Hematopoietic multipotent progenitor cell treated with erythropoietin and hydrocortisone succinate and interleukin-3 and kit ligand, for 15 days (in vitro differentiated cells): ENCODE measurements at regions not wholly inside any gene's neighbourhood (a gene's known extent, or its start where the extent isn't known, plus 50 kb on each side); places are given as distances from the start of the nearest gene placed in this dataset.

Source experiments
- DNase-seq: peaks from one replicate; pipeline ENCODE4 v3.0.0-alpha.2; 2015; ENCODE audit warnings: low spot score

DNA sequence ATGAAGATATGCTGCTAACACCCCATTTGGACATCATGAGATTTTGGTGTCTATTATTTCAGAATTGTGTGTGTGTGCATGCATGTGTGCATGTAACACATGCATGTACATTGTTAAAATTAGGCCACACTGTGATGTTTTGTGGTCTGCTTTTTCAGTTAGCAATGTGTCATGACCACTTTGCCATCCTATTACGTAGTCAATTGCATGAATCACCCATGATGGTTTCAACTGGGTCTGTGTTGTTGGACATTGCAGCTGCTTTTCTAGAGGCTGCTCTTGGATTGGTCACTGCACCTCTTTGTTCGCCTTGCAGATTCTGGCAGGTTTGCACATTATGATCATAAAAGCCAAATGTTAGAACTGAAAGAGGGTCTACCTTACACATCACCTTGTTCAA is 101.0 kb upstream of the THBS1 start:
- no peak for DNase-seq

DNA sequence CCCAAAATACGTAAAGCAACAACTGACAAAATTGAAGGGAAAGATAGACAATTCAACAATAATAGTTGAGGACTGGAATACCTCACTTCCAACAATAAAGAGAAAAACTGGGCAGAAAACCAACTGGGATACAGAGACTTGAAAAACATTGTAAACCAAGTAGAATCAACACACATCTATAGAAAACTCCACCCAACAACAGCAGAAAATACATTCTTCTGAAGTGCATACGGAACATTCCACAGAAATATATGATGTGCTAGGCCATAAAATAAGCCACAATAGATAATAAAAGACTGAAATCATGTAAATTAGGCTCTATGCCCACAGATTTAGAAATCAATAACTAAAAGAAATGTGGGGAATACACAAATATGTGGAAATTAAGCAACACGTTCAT is 98.4 kb upstream of the THBS1 start:
- DNase-seq, result no peak

GRCh38 chr15:39486621-39487457 is 94.0 kb upstream of the THBS1 start:
- DNase-seq, result no peak

DNA sequence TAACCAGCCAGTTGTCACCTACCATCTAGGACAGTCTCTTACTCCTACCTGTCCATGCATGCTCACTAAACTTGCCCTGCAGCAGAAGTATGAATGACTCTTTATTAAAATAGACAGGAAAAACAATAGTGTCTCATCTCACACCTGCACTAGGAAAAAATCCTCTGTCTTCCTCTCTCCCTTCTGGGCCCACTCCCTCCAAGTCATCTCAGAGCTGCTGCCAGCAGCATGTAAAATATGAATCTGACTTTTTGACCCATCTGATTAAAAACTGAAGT is 93.5 kb upstream of the THBS1 start:
- no peak for DNase-seq

GRCh38 chr15:39488516-39488915 is 92.4 kb upstream of the THBS1 start:
- no peak for DNase-seq

- no peak for DNase-seq
These were observed 91.9 kb upstream of the THBS1 start for GRCh38 chr15:39488961-39489360.

DNA sequence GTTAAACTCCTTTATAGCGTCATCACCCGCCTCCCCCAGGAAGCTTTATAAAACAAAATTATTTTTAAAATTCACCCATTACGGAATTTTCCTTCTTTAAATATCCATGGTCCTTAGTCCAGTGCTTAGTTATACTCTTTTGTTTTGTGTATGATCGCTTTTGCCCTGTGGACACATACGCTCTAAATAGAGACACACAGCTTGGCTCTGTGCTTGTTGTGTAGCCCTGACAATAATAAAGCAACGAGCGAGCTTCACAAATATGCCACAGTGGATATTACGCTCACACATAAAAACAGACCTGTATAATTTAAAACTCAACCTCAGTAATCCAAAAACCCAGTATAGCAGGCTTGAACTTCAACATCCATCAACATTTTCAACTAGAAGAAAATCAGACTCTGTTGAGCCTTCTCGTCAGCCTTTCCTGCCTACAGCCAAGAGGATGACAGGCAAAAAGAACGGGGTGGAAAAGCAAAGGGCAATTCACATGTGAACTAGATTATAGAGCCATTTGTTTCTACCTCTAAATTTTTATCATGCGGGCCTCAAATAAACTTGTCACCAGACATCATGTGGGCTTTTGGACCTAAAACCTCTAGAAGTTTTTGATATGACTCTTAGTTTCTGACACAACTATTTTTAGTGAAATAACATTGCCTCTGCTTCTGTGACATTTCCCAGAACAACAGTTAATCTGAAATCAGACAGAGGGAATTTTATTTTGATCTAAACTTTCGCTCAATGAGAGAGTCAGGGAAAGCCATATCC is 89.6 kb upstream of the THBS1 start:
- no peak for DNase-seq

GRCh38 chr15:39491886-39492490 is 88.9 kb upstream of the THBS1 start:
- no peak for DNase-seq

GRCh38 chr15:39493424-39494067 is 87.3 kb upstream of the THBS1 start:
- DNase-seq, result no peak

DNA sequence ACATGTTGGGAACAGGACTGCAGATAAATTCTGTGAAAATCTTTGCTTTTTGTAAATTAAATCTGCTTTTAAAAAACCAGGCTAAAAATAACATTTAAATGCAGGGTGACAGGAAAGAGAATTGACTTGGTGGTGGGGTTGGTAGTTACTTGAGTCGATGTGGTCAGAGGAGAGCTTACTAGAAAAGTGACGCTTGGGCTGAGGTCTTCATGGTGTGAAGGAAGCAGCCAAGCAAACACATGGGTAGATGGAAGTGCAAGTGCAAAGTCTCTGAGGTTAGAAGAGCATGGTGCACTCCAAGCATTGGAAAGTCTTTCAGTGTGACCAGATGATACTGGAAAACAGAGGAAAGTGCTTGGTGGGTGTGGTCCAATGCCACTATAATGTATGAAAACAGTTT is 86.4 kb upstream of the THBS1 start:
- no peak for DNase-seq

GRCh38 chr15:39495871-39496840 is 84.7 kb upstream of the THBS1 start:
- no peak for DNase-seq

- DNase-seq, result no peak
These were observed 83.7 kb upstream of the THBS1 start for GRCh38 chr15:39497016-39497758.

DNA sequence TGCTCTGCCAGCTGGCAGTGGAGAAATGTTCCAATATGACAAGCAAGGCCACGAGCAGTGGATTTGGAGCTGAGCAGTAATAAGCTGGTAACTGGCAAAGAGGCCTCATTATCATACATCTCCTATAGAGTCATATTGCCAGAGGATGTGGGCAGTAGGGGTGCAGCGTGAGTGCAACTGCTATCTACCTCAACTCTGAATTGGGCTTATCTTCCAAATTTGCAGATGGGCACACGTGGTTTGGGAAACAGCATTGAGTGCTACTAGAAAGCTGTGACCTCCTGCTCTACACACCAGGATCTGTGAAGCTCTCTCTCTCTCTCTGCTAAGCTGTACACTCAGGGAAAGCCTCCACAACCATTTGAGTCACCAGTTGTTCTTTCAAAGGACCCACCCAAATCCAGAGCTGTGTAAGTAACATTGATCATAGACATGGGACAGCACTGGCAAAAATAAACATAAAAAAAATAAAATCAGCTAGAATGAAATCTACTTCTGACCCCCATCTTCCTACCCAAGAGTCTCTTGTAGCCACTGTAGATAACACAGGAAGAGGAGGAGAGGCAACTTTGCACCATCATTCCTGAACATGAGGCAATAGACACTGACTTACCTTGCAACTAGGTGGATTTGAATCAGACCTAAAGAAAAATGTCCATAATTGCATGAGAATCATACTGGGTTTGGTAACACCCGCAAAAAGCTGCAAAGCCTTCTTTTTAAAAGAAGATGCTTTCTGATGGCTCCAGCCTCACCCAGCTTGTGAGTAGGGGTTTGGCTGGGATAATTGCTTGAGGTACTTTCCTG is 82.9 kb upstream of the THBS1 start:
- DNase-seq, result no peak

DNA sequence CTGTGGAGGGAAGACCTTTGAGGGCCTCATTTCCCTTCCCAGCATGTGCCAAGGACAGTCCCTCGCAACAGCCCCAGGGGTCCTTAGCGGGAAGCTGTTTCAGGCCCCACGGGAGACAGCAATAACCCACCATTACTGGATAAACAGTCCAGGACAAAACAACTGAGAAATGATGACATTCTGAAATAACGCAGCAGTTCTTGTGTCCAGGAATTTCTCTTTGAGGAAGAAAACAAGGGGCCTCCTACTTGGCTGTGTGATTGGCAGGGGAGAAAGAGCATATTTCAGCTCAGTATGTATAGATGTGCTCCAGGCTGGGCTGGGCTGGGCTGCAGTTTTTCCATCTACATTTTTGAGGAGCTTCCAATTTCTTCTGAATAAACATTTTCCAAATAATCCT is 82.2 kb upstream of the THBS1 start:
- no peak for DNase-seq

- DNase-seq, result no peak
These were observed 81.8 kb upstream of the THBS1 start for GRCh38 chr15:39499042-39499441.

GRCh38 chr15:39499681-39500080 is 81.2 kb upstream of the THBS1 start:
- DNase-seq, result no peak

DNA sequence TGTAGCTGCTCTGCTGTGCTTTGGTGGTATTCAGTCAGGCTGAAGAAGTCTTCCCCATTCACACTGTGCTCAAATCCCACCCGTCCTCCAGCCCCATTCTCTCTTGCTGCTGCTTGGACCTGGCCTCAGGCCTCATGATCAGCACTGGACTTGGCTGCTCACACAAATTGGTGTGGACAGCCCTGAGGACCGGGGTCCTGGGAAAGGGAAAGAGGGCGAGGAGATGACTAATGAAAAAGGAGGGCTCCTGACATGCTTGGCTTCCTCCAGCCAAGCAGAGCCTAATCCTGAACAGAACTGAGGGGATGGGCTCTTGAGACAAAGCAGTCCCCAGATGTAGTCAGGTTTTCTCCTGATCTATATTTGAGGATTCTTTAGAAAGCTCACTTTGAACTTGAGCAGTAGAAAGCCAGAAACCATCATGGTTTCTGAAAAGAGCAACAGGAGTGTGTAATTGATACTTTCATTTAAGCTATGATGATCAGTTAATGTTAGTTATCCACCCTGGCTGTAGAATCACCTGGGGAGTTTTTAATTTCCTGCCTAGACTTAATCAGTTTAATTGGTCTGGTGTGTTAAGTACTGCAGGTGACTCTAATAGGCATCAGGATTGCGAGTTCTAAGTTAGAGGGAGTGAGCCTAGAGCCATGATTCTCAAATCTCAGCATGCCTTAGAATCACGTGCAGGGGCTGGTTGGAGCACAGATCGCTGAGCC is 79.4 kb upstream of the THBS1 start:
- DNase-seq, result no peak

DNA sequence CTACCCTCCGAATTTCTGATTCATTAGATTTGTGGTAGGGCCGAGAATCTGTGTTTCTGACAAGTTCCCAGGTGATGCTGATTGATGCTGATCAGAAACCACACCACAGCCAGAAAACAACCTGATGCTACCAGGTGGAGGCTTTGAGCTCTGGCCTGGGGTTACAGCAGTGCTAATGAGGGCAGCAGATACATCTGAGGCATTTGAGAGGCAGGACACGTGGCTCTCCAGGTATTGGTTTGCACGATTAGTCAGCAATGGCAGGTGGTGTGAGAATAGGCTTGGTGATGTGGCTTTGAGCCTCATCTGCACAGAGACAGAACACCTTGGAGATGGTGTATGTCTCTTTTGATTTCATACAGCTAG is 78.8 kb upstream of the THBS1 start:
- DNase-seq, result no peak

- DNase-seq, result no peak
These were observed 78.2 kb upstream of the THBS1 start for GRCh38 chr15:39502611-39503195.
